ENCODE measurements at regions not wholly inside any gene's neighbourhood (a gene's known extent, or its start where the extent isn't known, plus 50 kb on each side); places are given as distances from the start of the nearest gene placed in this dataset.

- TF ChIP-seq EZH2 (IDR thresholded peaks at IDR 0.05): no peak
- TF ChIP-seq TCF7L2 (IDR thresholded peaks at IDR 0.05; ENCODE audit: borderline replicate concordance, extremely low read depth, insufficient read depth, insufficient read length): no peak
- TF ChIP-seq SRF (IDR thresholded peaks at IDR 0.05; ENCODE audit: low read depth): no peak
- TF ChIP-seq MAX (IDR thresholded peaks at IDR 0.05): no peak
- no peak for TF ChIP-seq POLR2A (IDR thresholded peaks at IDR 0.05; ENCODE audit: borderline replicate concordance, extremely low read depth, insufficient read depth, insufficient read length)
- no peak for TF ChIP-seq RAD21 (IDR thresholded peaks at IDR 0.05; ENCODE audit: low read depth)
- TF ChIP-seq ATF3 (IDR thresholded peaks at IDR 0.05): no peak
- TF ChIP-seq EGR1 (IDR thresholded peaks at IDR 0.05; ENCODE audit: low read depth): no peak
- no peak for TF ChIP-seq ZBTB33 (IDR thresholded peaks at IDR 0.05; ENCODE audit: extremely low read depth, insufficient replicate concordance, low read length)
- TF ChIP-seq CEBPB (IDR thresholded peaks at IDR 0.05; ENCODE audit: low read depth): no peak
- no peak for TF ChIP-seq FOSL1 (IDR thresholded peaks at IDR 0.05; ENCODE audit: low read depth)
- TF ChIP-seq ZFX (IDR thresholded peaks at IDR 0.05): no peak
These were observed 180.8 kb upstream of the MGAT5 start (continued) for GRCh38 chr2:134073023-134073422.

DNA sequence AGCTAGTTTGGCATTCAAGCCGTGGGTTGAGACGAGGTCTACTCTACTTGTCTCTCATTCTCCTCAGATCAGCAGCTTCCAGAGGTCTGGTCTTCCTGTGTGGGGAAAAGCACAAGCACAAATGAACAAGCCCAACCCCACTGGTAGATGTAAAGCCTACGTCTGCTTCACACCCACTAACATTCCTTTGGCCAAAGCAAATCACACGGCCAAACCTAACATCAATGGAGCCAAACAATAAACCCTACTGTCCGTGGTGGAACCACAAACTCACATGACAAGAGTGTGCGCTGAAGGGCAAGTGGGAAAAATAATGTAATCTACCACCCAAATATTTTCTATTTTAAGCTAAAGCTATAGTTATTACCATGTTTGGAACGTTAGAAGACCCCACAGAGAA lies 179.3 kb upstream of the MGAT5 start:
- no peaks in the 10 kb centered on the region for H3K9me2 ChIP-seq (ENCODE audit: insufficient read depth)
- TF ChIP-seq CBX3 (IDR thresholded peaks at IDR 0.05; ENCODE audit: low read depth) (no peak), EGR1 (IDR thresholded peaks at IDR 0.05; ENCODE audit: low read depth) (no peak), FOSL1 (IDR thresholded peaks at IDR 0.05; ENCODE audit: low read depth) (no peak), POLR2A (IDR thresholded peaks at IDR 0.05; ENCODE audit: borderline replicate concordance, extremely low read depth, insufficient read depth, insufficient read length) (no peak), POLR2AphosphoS5 (IDR thresholded peaks at IDR 0.05; ENCODE audit: low read depth, low read length) (no peak), RAD21 (IDR thresholded peaks at IDR 0.05; ENCODE audit: low read depth) (no peak), SRF (IDR thresholded peaks at IDR 0.05; ENCODE audit: low read depth) (no peak)
- TF ChIP-seq, protein P1, sequence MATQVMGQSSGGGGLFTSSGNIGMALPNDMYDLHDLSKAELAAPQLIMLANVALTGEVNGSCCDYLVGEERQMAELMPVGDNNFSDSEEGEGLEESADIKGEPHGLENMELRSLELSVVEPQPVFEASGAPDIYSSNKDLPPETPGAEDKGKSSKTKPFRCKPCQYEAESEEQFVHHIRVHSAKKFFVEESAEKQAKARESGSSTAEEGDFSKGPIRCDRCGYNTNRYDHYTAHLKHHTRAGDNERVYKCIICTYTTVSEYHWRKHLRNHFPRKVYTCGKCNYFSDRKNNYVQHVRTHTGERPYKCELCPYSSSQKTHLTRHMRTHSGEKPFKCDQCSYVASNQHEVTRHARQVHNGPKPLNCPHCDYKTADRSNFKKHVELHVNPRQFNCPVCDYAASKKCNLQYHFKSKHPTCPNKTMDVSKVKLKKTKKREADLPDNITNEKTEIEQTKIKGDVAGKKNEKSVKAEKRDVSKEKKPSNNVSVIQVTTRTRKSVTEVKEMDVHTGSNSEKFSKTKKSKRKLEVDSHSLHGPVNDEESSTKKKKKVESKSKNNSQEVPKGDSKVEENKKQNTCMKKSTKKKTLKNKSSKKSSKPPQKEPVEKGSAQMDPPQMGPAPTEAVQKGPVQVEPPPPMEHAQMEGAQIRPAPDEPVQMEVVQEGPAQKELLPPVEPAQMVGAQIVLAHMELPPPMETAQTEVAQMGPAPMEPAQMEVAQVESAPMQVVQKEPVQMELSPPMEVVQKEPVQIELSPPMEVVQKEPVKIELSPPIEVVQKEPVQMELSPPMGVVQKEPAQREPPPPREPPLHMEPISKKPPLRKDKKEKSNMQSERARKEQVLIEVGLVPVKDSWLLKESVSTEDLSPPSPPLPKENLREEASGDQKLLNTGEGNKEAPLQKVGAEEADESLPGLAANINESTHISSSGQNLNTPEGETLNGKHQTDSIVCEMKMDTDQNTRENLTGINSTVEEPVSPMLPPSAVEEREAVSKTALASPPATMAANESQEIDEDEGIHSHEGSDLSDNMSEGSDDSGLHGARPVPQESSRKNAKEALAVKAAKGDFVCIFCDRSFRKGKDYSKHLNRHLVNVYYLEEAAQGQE (IDR thresholded peaks at IDR 0.05; ENCODE audit: low read depth): no peak
- H2AFZ ChIP-seq (ENCODE audit: low read depth, low read length, poor library complexity, severe bottlenecking): no peak overlapping the region
- no peak overlapping the region for H3K4me3 ChIP-seq (replicated peaks in 1 of 2; ENCODE audit: low read depth in 1 of 2, low read length in 2 of 2)
- no peak overlapping the region for H3K27ac ChIP-seq (ENCODE audit: low read depth, low read length)
- no peaks in the 10 kb centered on the region for H3K36me3 ChIP-seq (ENCODE audit: control insufficient read depth in 1 of 2, insufficient read depth in 2 of 2, low read length in 2 of 2)
- H3K9me3 ChIP-seq (ENCODE audit: control insufficient read depth in 1 of 2, insufficient read depth in 1 of 2, low read depth in 1 of 2, low read length in 2 of 2): no peaks in the 10 kb centered on the region
- ChIA-PET RAD21 (ENCODE audit: low non-redundant PET in 1 of 2, low total read pairs in 2 of 2, uncharacterized antibody in 2 of 2, unreplicated experiment in 2 of 2) (no interaction called here), POLR2A (no interaction called here), CTCF (no interaction called here)
- BruUV-seq (replicated peaks): no TSS peak
- peaks cover 9% of the 10 kb centered on the region; the same call in 1 of the 2 replicates for H3K27me3 ChIP-seq (ENCODE audit: insufficient read depth, low read length)
- ATAC-seq (no peak), DNase-seq (ENCODE audit: low read depth, low spot score) (no peak)
- no peak overlapping the region for H3K4me2 ChIP-seq (ENCODE audit: low read length)
- no peak overlapping the region for H3K9ac ChIP-seq (ENCODE audit: low read length)
- no peaks in the 10 kb centered on the region for H3K4me1 ChIP-seq (ENCODE audit: control insufficient read depth in 1 of 2, insufficient read depth in 2 of 2, low read length in 2 of 2)
- intact Hi-C loops (cut with micrococcal nuclease): no loop called here
- no peaks in the 10 kb centered on the region for H4K20me1 ChIP-seq (ENCODE audit: insufficient read depth)
- no peaks in the 10 kb centered on the region for H3K79me2 ChIP-seq (ENCODE audit: insufficient read depth, low read length)
